Uterus (tissue), 2 donors: ENCODE measurements at regions not wholly inside any gene's neighbourhood (a gene's known extent, or its start where the extent isn't known, plus 50 kb on each side); places are given as distances from the start of the nearest gene placed in this dataset.
"Not testable (repeated sequence)": the region's sequence is repeated elsewhere in the genome, so short reads cannot be mapped to it uniquely, and the experiment has no call there.

ENCODE experiments used
- CTCF ChIP-seq, 4 experiments: fragments of 200-600 bp in 2 of 4; fragments of 450-650 bp in 2 of 4; sonication (generic) in 2 of 4; IDR thresholded peaks; one replicate each; pipeline ENCODE4 v1.5.1; 2016 to 2019; ENCODE audit warnings: antibody characterized with exemption in 4 of 4, mild to moderate bottlenecking in 2 of 4, moderate library complexity in 1 of 4
- POLR2A ChIP-seq, 2 donors: fragments of 450-650 bp; IDR thresholded peaks; one replicate each; pipeline ENCODE4 v1.6.1; 2016; ENCODE audit warnings: antibody characterized with exemption in 2 of 2, mild to moderate bottlenecking in 1 of 2, moderate library complexity in 1 of 2

- TF ChIP-seq CTCF, POLR2A (IDR thresholded peaks at IDR 0.05): not testable (repeated sequence)
These were observed 585.8 kb upstream of the ARID1B start for GRCh38 chr6:156191390-156191789.
